Peyer's patch (tissue), 4 donors: ENCODE measurements at regions not wholly inside any gene's neighbourhood (a gene's known extent, or its start where the extent isn't known, plus 50 kb on each side); places are given as distances from the start of the nearest gene placed in this dataset.
A peak's percentile ranks its signal among the peaks of the same experiment; 100 is the strongest.
"Not testable (repeated sequence)": the region's sequence is repeated elsewhere in the genome, so short reads cannot be mapped to it uniquely, and the experiment has no call there.

ENCODE experiments used
- DNase-seq, 3 donors: peaks; one replicate each; pipeline ENCODE4 v3.0.0-alpha.2; 2017 to 2019
- H3K27ac ChIP-seq, 4 donors: fragments of 200-600 bp; sonication (generic); one replicate each; pipeline ENCODE4 v1.5.1; 2016 to 2019
- H3K27me3 ChIP-seq, 2 donors: fragments of 200-600 bp; sonication (generic); one replicate each; pipeline ENCODE4 v1.5.1; 2019
- H3K36me3 ChIP-seq, 3 donors: fragments of 200-600 bp; sonication (generic); one replicate each; pipeline ENCODE4 v1.5.1; 2016 to 2019
- H3K4me1 ChIP-seq, 4 donors: fragments of 200-600 bp; sonication (generic); one replicate each; pipeline ENCODE4 v1.5.1; 2016 to 2019
- H3K4me3 ChIP-seq, 4 donors: fragments of 200-600 bp; sonication (generic); 1 replicate in 3 of 4; 2 replicates in 1 of 4; pipeline ENCODE4 v1.5.1; 2016 to 2019; ENCODE audit warnings: mild to moderate bottlenecking in 1 of 4
- H3K9me3 ChIP-seq, 4 donors: fragments of 200-600 bp; sonication (generic); one replicate each; pipeline ENCODE4 v1.5.1; 2016 to 2019; ENCODE audit warnings: mild to moderate bottlenecking in 1 of 4
- CTCF ChIP-seq, 6 experiments: fragments of 450-650 bp in 4 of 6; fragments of 200-600 bp in 2 of 6; sonication (generic) in 1 of 6; IDR thresholded peaks; one replicate each; pipeline ENCODE4 v1.5.1; 2017 to 2019; ENCODE audit warnings: antibody characterized with exemption in 6 of 6, mild to moderate bottlenecking in 3 of 6, moderate library complexity in 1 of 6
- POLR2A ChIP-seq, 2 donors: fragments of 450-650 bp; IDR thresholded peaks; one replicate each; pipeline ENCODE4 v1.5.1; 2017; ENCODE audit warnings: antibody characterized with exemption in 2 of 2, mild to moderate bottlenecking in 2 of 2, moderate library complexity in 2 of 2

- TF ChIP-seq POLR2A (IDR thresholded peaks at IDR 0.05) (no peak), CTCF (IDR thresholded peaks at IDR 0.05) (no peak)
- no peak overlapping the region for H3K4me3 ChIP-seq
- H3K36me3 ChIP-seq = no peaks in the 10 kb centered on the region
- no peak overlapping the region for H3K27ac ChIP-seq
- H3K27me3 ChIP-seq = no peaks in the 10 kb centered on the region
- H3K9me3 ChIP-seq = no peaks in the 10 kb centered on the region
- H3K4me1 ChIP-seq = peaks cover 0 to 21% (median 0%) of the 10 kb centered on the region in 4 donors
- no peak for DNase-seq
Observed at GRCh38 chr20:53676519-53676822, 82.8 kb upstream of the ZNF217 start.

GRCh38 chr20:53672484-53673129 is 79.0 kb upstream of the ZNF217 start:
- Histone ChIP-seq H3K9me3 (no peaks in the 10 kb centered on the region), H3K27me3 (no peaks in the 10 kb centered on the region), H3K4me1 (peaks cover 0 to 3% (median 0%) of the 10 kb centered on the region in 4 donors), H3K4me3 (no peak overlapping the region), H3K27ac (no peak overlapping the region), H3K36me3 (no peaks in the 10 kb centered on the region)
- DNase-seq = no peak
- TF ChIP-seq POLR2A (IDR thresholded peaks at IDR 0.05) (no peak), CTCF (IDR thresholded peaks at IDR 0.05) (no peak)

- TF ChIP-seq CTCF (IDR thresholded peaks at IDR 0.05) = peak in 1 of 6 experiments; percentile 5
- TF ChIP-seq POLR2A (IDR thresholded peaks at IDR 0.05) = no peak
- H3K9me3 ChIP-seq = no peaks in the 10 kb centered on the region
- DNase-seq = no peak
- H3K4me3 ChIP-seq = no peak overlapping the region
- H3K36me3 ChIP-seq = no peaks in the 10 kb centered on the region
- H3K4me1 ChIP-seq = no peaks in the 10 kb centered on the region
- H3K27me3 ChIP-seq = no peaks in the 10 kb centered on the region
- no peak overlapping the region for H3K27ac ChIP-seq
Observed at GRCh38 chr20:53671370-53671769, 77.7 kb upstream of the ZNF217 start.

DNA sequence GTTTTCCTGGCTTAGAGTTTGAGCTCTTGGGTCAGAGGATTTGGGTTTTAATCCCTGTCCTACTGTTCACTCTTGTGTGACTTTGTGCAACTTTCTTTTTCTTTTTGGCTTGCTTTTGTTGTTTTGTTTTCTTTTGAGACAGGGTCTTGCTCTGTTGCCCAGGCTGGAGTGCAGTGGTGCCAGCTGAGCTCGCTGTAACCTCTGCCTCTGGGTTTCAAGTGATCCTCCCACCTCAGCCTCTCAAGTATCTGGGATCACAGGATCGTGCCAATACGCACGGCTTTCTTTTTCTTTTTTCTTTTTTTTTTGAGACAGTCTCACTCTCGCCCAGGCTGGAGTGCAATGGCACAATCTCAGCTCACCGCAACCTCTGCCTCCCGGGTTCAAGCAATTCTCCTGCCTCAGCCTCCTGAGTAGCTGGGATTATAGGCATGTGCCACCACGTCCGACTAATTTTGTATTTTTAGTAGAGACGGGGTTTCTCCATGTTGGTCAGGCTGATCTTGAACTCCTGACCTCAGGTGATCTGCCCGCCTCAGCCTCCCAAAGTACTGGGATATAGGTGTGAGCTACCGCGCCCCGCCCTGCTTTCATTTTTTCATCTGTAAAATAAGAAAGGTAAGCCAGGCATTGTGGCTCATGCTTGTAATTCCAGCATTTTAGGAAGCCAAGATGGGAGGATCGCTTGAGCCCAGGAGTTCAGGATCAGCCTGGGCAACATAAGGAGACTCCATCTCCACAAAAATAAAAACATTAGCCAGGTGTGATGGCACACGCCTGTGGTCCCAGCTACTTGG is 76.1 kb upstream of the ZNF217 start:
- not testable (repeated sequence) for H3K9me3 ChIP-seq, H3K36me3 ChIP-seq, H3K4me1 ChIP-seq, DNase-seq, H3K27me3 ChIP-seq, H3K4me3 ChIP-seq
- peak overlapping the region in 3 of 4 donors; percentile 66 to 86 (median 69) for H3K27ac ChIP-seq

- peak in 1 of 2 donors; percentile 56 for TF ChIP-seq POLR2A (IDR thresholded peaks at IDR 0.05)
- TF ChIP-seq CTCF (IDR thresholded peaks at IDR 0.05) = no peak
- peak overlapping the region in 3 of 4 donors; percentile 66 to 86 (median 69) for H3K27ac ChIP-seq
- no peaks in the 10 kb centered on the region for H3K9me3 ChIP-seq
- peak overlapping the region in 1 of 4 donors; percentile 22 for H3K4me3 ChIP-seq
- H3K36me3 ChIP-seq = no peaks in the 10 kb centered on the region
- H3K4me1 ChIP-seq = no peaks in the 10 kb centered on the region
- DNase-seq = peak in 2 of 3 donors; percentile 59 to 78
- H3K27me3 ChIP-seq = no peaks in the 10 kb centered on the region
Observed at GRCh38 chr20:53668992-53669391, 75.4 kb upstream of the ZNF217 start.

DNA sequence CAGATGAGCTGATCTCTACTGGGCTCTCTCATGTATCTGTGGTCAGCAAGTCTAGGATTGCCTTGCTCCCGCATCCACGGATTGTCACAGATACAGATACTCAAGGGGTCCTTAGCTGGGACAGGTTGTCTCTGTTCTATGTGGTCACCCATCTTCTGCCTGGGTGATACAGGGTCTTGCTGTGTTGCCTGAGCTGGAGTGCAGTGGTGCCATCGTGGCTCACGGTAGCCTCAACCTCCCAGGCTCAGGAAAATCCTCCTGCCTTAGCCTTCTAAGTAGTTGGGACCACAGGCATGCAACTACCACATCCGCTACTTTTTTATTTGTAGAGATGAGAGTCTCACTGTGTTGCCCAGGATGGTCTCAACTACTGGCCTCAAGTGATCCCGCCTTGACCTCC is 72.5 kb upstream of the ZNF217 start:
- no peak overlapping the region for H3K4me3 ChIP-seq
- no peaks in the 10 kb centered on the region for H3K9me3 ChIP-seq
- peaks cover 0 to under 1% (median 0%) of the 10 kb centered on the region in 4 donors for H3K4me1 ChIP-seq
- no peak overlapping the region for H3K27ac ChIP-seq
- DNase-seq = no peak
- no peaks in the 10 kb centered on the region for H3K36me3 ChIP-seq
- TF ChIP-seq POLR2A (IDR thresholded peaks at IDR 0.05) (no peak), CTCF (IDR thresholded peaks at IDR 0.05) (no peak)
- H3K27me3 ChIP-seq = no peaks in the 10 kb centered on the region
